ENCODE measurements at regions not wholly inside any gene's neighbourhood (a gene's known extent, or its start where the extent isn't known, plus 50 kb on each side); places are given as distances from the start of the nearest gene placed in this dataset.

DNA sequence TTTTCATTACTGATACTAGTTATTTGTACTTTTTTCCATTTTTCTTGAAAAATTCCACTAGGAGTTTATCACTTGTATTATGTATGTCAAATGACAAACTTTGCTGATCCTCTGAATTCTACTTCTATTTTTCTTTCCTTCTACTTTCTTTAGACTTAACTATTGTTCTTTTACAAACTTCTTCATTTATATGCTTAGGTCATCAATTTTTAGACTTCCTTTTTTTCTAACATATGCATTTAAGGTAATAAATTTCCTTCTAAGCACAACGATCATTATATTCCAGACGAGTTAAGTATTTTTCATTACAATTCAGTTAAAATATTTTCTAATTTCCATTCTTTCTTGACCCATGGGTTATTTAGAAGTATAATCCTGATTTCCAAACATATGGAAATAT, 240.8 kb downstream of the NHLRC3 start:
- TF ChIP-seq, protein P1, sequence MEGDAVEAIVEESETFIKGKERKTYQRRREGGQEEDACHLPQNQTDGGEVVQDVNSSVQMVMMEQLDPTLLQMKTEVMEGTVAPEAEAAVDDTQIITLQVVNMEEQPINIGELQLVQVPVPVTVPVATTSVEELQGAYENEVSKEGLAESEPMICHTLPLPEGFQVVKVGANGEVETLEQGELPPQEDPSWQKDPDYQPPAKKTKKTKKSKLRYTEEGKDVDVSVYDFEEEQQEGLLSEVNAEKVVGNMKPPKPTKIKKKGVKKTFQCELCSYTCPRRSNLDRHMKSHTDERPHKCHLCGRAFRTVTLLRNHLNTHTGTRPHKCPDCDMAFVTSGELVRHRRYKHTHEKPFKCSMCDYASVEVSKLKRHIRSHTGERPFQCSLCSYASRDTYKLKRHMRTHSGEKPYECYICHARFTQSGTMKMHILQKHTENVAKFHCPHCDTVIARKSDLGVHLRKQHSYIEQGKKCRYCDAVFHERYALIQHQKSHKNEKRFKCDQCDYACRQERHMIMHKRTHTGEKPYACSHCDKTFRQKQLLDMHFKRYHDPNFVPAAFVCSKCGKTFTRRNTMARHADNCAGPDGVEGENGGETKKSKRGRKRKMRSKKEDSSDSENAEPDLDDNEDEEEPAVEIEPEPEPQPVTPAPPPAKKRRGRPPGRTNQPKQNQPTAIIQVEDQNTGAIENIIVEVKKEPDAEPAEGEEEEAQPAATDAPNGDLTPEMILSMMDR (IDR thresholded peaks at IDR 0.05; ENCODE audit: low read depth, low read length, missing control alignments) = no peak
- no peak for DNase-seq (ENCODE audit: low read depth)
- H3K4me3 ChIP-seq (ENCODE audit: low read depth, low read length) = no peak overlapping the region
- in situ Hi-C loops (cut with HindIII; ENCODE audit: low sequenced_read_pairs) = no loop called here

DNA sequence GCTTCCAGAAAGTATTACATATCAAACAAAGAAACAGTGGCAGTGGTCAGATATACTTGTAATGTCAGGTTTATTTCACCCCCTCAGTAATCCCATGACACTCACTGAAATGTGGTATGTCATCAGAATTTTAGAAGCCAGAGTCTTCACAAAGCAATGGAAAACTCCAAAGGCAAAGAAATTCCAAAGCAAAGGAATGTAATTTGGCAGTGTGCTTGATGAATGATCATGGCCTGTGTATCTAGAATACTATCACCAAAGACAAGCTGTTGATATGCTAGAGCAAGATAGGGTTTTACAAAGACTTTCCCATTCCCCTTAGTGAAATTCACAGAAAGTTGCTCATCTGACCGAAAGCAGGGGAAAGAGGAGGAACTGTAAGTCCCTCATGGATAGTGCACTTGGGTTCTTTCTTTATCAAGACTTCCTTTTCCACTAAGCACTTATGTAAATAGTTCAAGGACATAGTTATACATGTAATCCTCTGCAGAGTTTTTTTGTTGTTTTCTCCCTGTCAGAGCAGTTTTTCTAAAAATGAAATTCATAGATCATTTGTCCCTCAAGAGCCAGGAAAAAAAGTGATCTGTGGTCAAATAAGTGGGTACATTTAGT, 243.4 kb downstream of the NHLRC3 start:
- DNase-seq (ENCODE audit: low read depth) = no peak
- no peak overlapping the region for H3K4me3 ChIP-seq (ENCODE audit: low read depth, low read length)
- in situ Hi-C loops (cut with HindIII; ENCODE audit: low sequenced_read_pairs) = no loop called here
- TF ChIP-seq, protein P1 (IDR thresholded peaks at IDR 0.05; ENCODE audit: low read depth, low read length, missing control alignments) = no peak

DNA sequence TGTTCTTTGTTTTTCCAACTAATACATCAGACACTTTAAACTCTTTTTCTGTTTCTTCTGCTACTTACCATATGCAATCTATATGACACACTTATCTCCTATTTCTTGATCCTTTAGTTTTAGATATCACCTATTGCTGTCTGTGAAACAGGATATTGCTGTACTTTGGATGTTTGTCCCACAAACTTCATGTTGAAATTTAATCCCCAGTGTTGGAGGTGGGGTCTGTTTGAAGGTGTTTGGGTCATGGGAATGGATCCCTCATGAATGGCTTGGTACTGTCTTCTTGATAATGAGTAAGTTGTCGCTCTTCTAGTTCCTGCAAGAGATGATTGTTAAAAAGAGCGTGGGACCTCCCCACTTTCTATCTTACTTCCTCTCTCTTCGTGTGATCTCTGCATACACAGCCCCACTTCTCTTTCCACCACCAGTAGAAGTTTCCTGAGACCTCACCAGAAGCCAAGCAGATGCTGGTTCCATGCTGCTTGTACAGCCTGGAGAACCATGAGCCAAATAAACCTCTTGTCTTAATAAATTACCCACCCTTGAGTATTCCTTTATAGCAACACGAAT, 244.2 kb downstream of the NHLRC3 start:
- no peak overlapping the region for H3K4me3 ChIP-seq (ENCODE audit: low read depth, low read length)
- TF ChIP-seq, protein P1 (IDR thresholded peaks at IDR 0.05; ENCODE audit: low read depth, low read length, missing control alignments) = no peak
- DNase-seq (ENCODE audit: low read depth) = no peak
- in situ Hi-C loops (cut with HindIII; ENCODE audit: low sequenced_read_pairs) = no loop called here

DNA sequence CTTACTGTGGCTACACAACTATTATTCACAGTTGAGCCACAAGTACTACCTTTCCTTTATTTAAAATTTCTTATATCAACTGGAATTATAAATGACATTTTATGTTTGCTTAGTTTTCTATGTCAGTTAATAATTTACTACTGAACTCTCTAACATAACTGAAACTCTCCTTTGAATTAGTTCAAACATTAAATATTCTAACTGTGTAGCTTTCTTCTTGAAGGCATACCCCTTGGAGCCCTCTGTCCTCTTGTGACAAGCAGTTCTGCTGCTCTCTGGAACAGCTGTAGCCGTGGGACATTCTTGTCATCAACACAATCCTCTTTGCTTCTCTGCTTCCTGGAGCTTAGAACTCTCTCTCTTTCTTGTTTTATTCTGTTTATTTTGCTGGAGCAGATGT, 244.8 kb downstream of the NHLRC3 start:
- TF ChIP-seq, protein P1 (IDR thresholded peaks at IDR 0.05; ENCODE audit: low read depth, low read length, missing control alignments) = no peak
- H3K4me3 ChIP-seq (ENCODE audit: low read depth, low read length) = no peak overlapping the region
- in situ Hi-C loops (cut with HindIII; ENCODE audit: low sequenced_read_pairs) = no loop called here
- DNase-seq (ENCODE audit: low read depth) = no peak

GRCh38 chr13:39284801-39285388, 246.6 kb downstream of the NHLRC3 start:
- in situ Hi-C loops (cut with HindIII; ENCODE audit: low sequenced_read_pairs) = no loop called here
- TF ChIP-seq, protein P1 (IDR thresholded peaks at IDR 0.05; ENCODE audit: low read depth, low read length, missing control alignments) = no peak
- DNase-seq (ENCODE audit: low read depth) = no peak
- H3K4me3 ChIP-seq (ENCODE audit: low read depth, low read length) = no peak overlapping the region
